NB4 (cell line): ENCODE measurements at regions not wholly inside any gene's neighbourhood (a gene's known extent, or its start where the extent isn't known, plus 50 kb on each side); places are given as distances from the start of the nearest gene placed in this dataset.

Source experiments
- DNase-seq: peaks from one replicate; pipeline ENCODE4 v3.0.0; 2010; ENCODE audit warnings: low read depth
- H3K4me3 ChIP-seq: one replicate; pipeline ENCODE4 v1.5.1; 2011; ENCODE audit warnings: mild to moderate bottlenecking, low read depth, low read length, moderate library complexity
- CTCF ChIP-seq: IDR thresholded peaks from one replicate; pipeline ENCODE4 v1.5.1; 2012; ENCODE audit warnings: low read depth, low read length
- MAX ChIP-seq: IDR thresholded peaks from 2 replicates; pipeline ENCODE4 v1.6.1; 2011; ENCODE audit warnings: low read depth, low read length
- MYC ChIP-seq: IDR thresholded peaks from 2 replicates; pipeline ENCODE4 v1.6.1; 2011; ENCODE audit warnings: low read depth, low read length
- POLR2A ChIP-seq: IDR thresholded peaks from 2 replicates; pipeline ENCODE4 v1.6.1; 2011; ENCODE audit warnings: mild to moderate bottlenecking; ENCODE audit not compliant: insufficient read length; ENCODE audit errors: extremely low read depth

GRCh38 chr7:110001254-110001938 is 1089.5 kb upstream of the LRRN3 start:
- no peak for DNase-seq
- H3K4me3 ChIP-seq = no peak overlapping the region
- no peak for TF ChIP-seq CTCF
- no peak for TF ChIP-seq MYC
- TF ChIP-seq POLR2A = no peak

GRCh38 chr7:110003827-110004226 is 1087.1 kb upstream of the LRRN3 start:
- H3K4me3 ChIP-seq = no peak overlapping the region
- DNase-seq = no peak
- no peak for TF ChIP-seq CTCF
- TF ChIP-seq MAX = no peak
- no peak for TF ChIP-seq POLR2A
- no peak for TF ChIP-seq MYC

- no peak for DNase-seq
- no peak overlapping the region for H3K4me3 ChIP-seq
- TF ChIP-seq CTCF = no peak
- TF ChIP-seq MAX = no peak
- TF ChIP-seq POLR2A = no peak
- TF ChIP-seq MYC = no peak
These were observed 1083.4 kb upstream of the LRRN3 start for GRCh38 chr7:110007320-110008063.

GRCh38 chr7:110010359-110010758 is 1080.6 kb upstream of the LRRN3 start:
- TF ChIP-seq POLR2A = no peak
- TF ChIP-seq MYC = no peak
- no peak for TF ChIP-seq CTCF
- no peak overlapping the region for H3K4me3 ChIP-seq
- peak; percentile 38 for DNase-seq

GRCh38 chr7:110017405-110017804 is 1073.5 kb upstream of the LRRN3 start:
- no peak overlapping the region for H3K4me3 ChIP-seq
- no peak for DNase-seq
- TF ChIP-seq MAX (no peak), CTCF (no peak), POLR2A (no peak), MYC (no peak)
